Loucy (cell line): ENCODE measurements at regions not wholly inside any gene's neighbourhood (a gene's known extent, or its start where the extent isn't known, plus 50 kb on each side); places are given as distances from the start of the nearest gene placed in this dataset.

Source experiments
- H2AFZ ChIP-seq: fragments of 200-600 bp; sonication (generic); 2 replicates; pipeline ENCODE4 v1.6.0; 2016; ENCODE audit warnings: antibody characterized with exemption, mild to moderate bottlenecking, low read length, moderate library complexity
- H3F3A ChIP-seq: fragments of 200-600 bp; 2 replicates; pipeline ENCODE4 v1.6.0; 2016; ENCODE audit warnings: antibody characterized with exemption, low read depth, mild to moderate bottlenecking
- H3K27me3 ChIP-seq: fragments of 200-600 bp; sonication (generic); 2 replicates; pipeline ENCODE4 v1.6.1; 2014; ENCODE audit warnings: low read length, mild to moderate bottlenecking; ENCODE audit not compliant: insufficient read depth, poor library complexity, severe bottlenecking
- H3K36me3 ChIP-seq: fragments of 200-600 bp; sonication (generic); 2 replicates; pipeline ENCODE4 v1.6.1; 2016; ENCODE audit warnings: low read length; ENCODE audit not compliant: insufficient read depth
- H3K4me1 ChIP-seq: fragments of 200-600 bp; sonication (generic); 2 replicates; pipeline ENCODE4 v1.5.1; 2014; ENCODE audit warnings: low read length, mild to moderate bottlenecking; ENCODE audit not compliant: insufficient read depth, poor library complexity, severe bottlenecking
- H3K4me2 ChIP-seq: fragments of 200-600 bp; sonication (generic); 2 replicates; pipeline ENCODE4 v1.6.0; 2014; ENCODE audit warnings: antibody characterized with exemption, low read length, low read depth, mild to moderate bottlenecking; ENCODE audit not compliant: poor library complexity, severe bottlenecking
- H3K4me3 ChIP-seq: fragments of 200-600 bp; sonication (generic); 2 replicates; pipeline ENCODE4 v1.5.1; 2014; ENCODE audit warnings: low read length, mild to moderate bottlenecking, mixed read lengths; ENCODE audit not compliant: poor library complexity, severe bottlenecking
- H3K79me2 ChIP-seq: fragments of 200-600 bp; sonication (generic); 2 replicates; pipeline ENCODE4 v1.6.1; 2014; ENCODE audit warnings: low read length; ENCODE audit not compliant: insufficient read depth
- H3K9ac ChIP-seq: fragments of 200-600 bp; sonication (generic); 2 replicates; pipeline ENCODE4 v1.6.0; 2014; ENCODE audit warnings: mild to moderate bottlenecking, low read depth, low read length, moderate library complexity; ENCODE audit not compliant: poor library complexity, severe bottlenecking
- H3K9me2 ChIP-seq: fragments of 200-600 bp; sonication (generic); replicated peaks from 2 replicates; pipeline ENCODE4 v1.6.1; 2016; ENCODE audit warnings: low read depth, low read length, mixed read lengths
- H3K9me3 ChIP-seq: fragments of 200-600 bp; sonication (generic); 2 replicates; pipeline ENCODE4 v1.6.1; 2014; ENCODE audit warnings: mild to moderate bottlenecking, antibody characterized with exemption, low read length, low read depth; ENCODE audit not compliant: insufficient read depth
- H4K20me1 ChIP-seq: fragments of 200-600 bp; sonication (generic); 2 replicates; pipeline ENCODE4 v1.6.0; 2014; ENCODE audit warnings: antibody characterized with exemption, low read length, mild to moderate bottlenecking; ENCODE audit not compliant: insufficient read depth, poor library complexity, severe bottlenecking
- EZH2phosphoT487 ChIP-seq: fragments of 200-600 bp; IDR thresholded peaks from 2 replicates; pipeline ENCODE4 v1.6.1; 2018; ENCODE audit warnings: antibody characterized with exemption, mild to moderate bottlenecking, moderate library complexity, borderline replicate concordance
- TF ChIP-seq, protein P1 (sequence below): fragments of 200-600 bp; sonication (generic); conservative IDR thresholded peaks from 2 replicates; pipeline ENCODE4 v1.5.1; 2014; ENCODE audit warnings: mild to moderate bottlenecking, antibody characterized with exemption, low read length

DNA sequence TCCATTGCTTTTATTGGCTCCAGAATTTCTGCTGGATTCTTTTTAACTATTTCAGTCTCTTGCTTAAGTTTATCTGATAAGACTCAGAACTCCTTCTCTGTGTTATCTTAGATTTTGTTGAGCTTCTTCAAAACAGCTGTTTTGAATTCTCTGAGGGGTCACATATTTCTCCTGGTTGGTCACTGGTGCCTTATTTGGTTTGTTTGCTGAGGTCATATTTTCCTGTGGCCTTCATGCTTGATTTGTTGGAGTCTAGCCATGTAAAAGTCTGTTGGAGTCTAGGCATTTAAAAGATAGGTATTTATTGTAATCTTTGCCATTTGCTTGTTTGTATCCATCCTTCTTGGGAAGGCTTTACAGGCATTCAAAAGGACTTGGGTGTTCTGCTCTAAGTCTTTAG is 398.7 kb downstream of the DSEL start:
- Histone ChIP-seq H3K27me3 (no peaks in the 10 kb centered on the region), H3F3A (no peaks in the 10 kb centered on the region), H3K9ac (no peak overlapping the region), H3K4me1 (no peaks in the 10 kb centered on the region), H3K36me3 (no peaks in the 10 kb centered on the region), H3K4me2 (no peak overlapping the region), H3K79me2 (no peaks in the 10 kb centered on the region), H2AFZ (no peak overlapping the region), H3K4me3 (no peak overlapping the region), H3K9me3 (no peaks in the 10 kb centered on the region), H3K9me2 (no peaks in the 10 kb centered on the region), H4K20me1 (no peaks in the 10 kb centered on the region)
- TF ChIP-seq, protein P1, sequence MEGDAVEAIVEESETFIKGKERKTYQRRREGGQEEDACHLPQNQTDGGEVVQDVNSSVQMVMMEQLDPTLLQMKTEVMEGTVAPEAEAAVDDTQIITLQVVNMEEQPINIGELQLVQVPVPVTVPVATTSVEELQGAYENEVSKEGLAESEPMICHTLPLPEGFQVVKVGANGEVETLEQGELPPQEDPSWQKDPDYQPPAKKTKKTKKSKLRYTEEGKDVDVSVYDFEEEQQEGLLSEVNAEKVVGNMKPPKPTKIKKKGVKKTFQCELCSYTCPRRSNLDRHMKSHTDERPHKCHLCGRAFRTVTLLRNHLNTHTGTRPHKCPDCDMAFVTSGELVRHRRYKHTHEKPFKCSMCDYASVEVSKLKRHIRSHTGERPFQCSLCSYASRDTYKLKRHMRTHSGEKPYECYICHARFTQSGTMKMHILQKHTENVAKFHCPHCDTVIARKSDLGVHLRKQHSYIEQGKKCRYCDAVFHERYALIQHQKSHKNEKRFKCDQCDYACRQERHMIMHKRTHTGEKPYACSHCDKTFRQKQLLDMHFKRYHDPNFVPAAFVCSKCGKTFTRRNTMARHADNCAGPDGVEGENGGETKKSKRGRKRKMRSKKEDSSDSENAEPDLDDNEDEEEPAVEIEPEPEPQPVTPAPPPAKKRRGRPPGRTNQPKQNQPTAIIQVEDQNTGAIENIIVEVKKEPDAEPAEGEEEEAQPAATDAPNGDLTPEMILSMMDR, result no peak
- no peak for TF ChIP-seq EZH2phosphoT487

- H3K4me3 ChIP-seq, result no peak overlapping the region
- no peak overlapping the region for H3K4me2 ChIP-seq
- no peaks in the 10 kb centered on the region for H3K36me3 ChIP-seq
- H3K9ac ChIP-seq, result no peak overlapping the region
- no peak overlapping the region for H2AFZ ChIP-seq
- no peaks in the 10 kb centered on the region for H3K27me3 ChIP-seq
- H3F3A ChIP-seq, result no peaks in the 10 kb centered on the region
- H3K9me3 ChIP-seq, result no peaks in the 10 kb centered on the region
- H4K20me1 ChIP-seq, result no peaks in the 10 kb centered on the region
- no peaks in the 10 kb centered on the region for H3K9me2 ChIP-seq
- TF ChIP-seq, protein P1, result no peak
- TF ChIP-seq EZH2phosphoT487, result no peak
- H3K4me1 ChIP-seq, result no peaks in the 10 kb centered on the region
- H3K79me2 ChIP-seq, result no peaks in the 10 kb centered on the region
Observed at GRCh38 chr18:67109535-67109934, 407.0 kb downstream of the DSEL start.

- Histone ChIP-seq H3K9me2 (no peaks in the 10 kb centered on the region), H3K9me3 (no peaks in the 10 kb centered on the region), H3F3A (no peaks in the 10 kb centered on the region), H2AFZ (no peak overlapping the region), H4K20me1 (no peaks in the 10 kb centered on the region), H3K4me3 (no peak overlapping the region), H3K4me1 (no peaks in the 10 kb centered on the region), H3K79me2 (no peaks in the 10 kb centered on the region), H3K9ac (no peak overlapping the region), H3K4me2 (no peak overlapping the region), H3K36me3 (no peaks in the 10 kb centered on the region), H3K27me3 (no peaks in the 10 kb centered on the region)
- no peak for TF ChIP-seq EZH2phosphoT487
- TF ChIP-seq, protein P1, result no peak
Observed at GRCh38 chr18:67108894-67109293, 407.6 kb downstream of the DSEL start.
